Thyroid gland (tissue), 4 donors: ENCODE measurements at regions not wholly inside any gene's neighbourhood (a gene's known extent, or its start where the extent isn't known, plus 50 kb on each side); places are given as distances from the start of the nearest gene placed in this dataset.

ENCODE experiments used
- POLR2A ChIP-seq, 2 donors: fragments of 450-650 bp; IDR thresholded peaks; one replicate each; pipeline ENCODE4 v1.6.1; 2017; ENCODE audit warnings: antibody characterized with exemption in 2 of 2, mild to moderate bottlenecking in 2 of 2, moderate library complexity in 1 of 2
- TF ChIP-seq, protein P1 (sequence below), 6 experiments: fragments of 200-600 bp in 3 of 6; fragments of 450-650 bp in 3 of 6; sonication (generic) in 3 of 6; IDR thresholded peaks; one replicate each; pipeline ENCODE4 v1.5.1; 2016 to 2019; ENCODE audit warnings: antibody characterized with exemption in 6 of 6, mild to moderate bottlenecking in 2 of 6, inconsistent platforms in 1 of 6, moderate library complexity in 1 of 6

DNA sequence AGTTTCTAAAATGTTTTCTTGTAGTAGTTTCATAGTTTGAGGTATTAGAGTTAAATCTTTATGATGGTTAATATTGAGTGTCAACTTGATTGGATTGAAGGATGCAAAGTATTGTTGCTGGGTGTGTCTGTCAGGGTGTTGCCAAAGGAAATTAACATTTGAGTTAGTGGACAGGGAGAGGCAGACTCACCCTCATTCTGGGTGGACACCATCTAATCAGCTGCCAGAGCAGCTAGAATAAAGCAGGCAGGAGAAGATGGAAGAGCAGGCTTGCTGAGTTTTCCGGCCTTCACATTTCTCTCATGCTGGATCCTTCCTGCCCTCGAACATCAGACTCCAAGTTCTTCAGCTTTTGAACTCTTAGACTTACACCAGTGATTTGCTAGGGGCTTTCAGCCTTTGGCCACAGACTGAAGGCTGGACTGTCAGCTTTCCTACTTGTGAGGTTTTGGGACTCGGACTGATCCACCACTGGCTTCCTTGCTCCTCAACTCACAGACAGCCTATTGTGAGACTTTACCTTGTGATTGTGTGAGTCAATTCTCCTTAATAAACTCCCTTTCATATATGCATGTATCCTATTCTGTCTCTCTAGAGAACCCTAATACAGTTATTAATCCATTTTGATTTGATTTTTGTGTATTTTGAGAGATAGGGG, 56.8 kb upstream of the STK39 start:
- no peak for TF ChIP-seq POLR2A (IDR thresholded peaks at IDR 0.05)
- TF ChIP-seq, protein P1, sequence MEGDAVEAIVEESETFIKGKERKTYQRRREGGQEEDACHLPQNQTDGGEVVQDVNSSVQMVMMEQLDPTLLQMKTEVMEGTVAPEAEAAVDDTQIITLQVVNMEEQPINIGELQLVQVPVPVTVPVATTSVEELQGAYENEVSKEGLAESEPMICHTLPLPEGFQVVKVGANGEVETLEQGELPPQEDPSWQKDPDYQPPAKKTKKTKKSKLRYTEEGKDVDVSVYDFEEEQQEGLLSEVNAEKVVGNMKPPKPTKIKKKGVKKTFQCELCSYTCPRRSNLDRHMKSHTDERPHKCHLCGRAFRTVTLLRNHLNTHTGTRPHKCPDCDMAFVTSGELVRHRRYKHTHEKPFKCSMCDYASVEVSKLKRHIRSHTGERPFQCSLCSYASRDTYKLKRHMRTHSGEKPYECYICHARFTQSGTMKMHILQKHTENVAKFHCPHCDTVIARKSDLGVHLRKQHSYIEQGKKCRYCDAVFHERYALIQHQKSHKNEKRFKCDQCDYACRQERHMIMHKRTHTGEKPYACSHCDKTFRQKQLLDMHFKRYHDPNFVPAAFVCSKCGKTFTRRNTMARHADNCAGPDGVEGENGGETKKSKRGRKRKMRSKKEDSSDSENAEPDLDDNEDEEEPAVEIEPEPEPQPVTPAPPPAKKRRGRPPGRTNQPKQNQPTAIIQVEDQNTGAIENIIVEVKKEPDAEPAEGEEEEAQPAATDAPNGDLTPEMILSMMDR (IDR thresholded peaks at IDR 0.05), result no peak
